Stomach (tissue), 8 donors: ENCODE measurements at regions not wholly inside any gene's neighbourhood (a gene's known extent, or its start where the extent isn't known, plus 50 kb on each side); places are given as distances from the start of the nearest gene placed in this dataset.

ENCODE experiments used
- DNase-seq, 2 donors: peaks; one replicate each; pipeline versions ENCODE4 v3.0.0 to v3.0.0-alpha.2; 2013 to 2019
- H3K27ac ChIP-seq, 5 donors: fragments of 200-600 bp in 4 of 5; sonication (generic) in 4 of 5; one replicate each; pipeline ENCODE4 v1.5.1; 2013 to 2019; ENCODE audit warnings: mild to moderate bottlenecking in 1 of 5, moderate library complexity in 1 of 5
- H3K27me3 ChIP-seq, 3 donors: fragments of 200-600 bp; sonication (generic); one replicate each; pipeline ENCODE4 v1.5.1; 2017 to 2019; ENCODE audit warnings: mixed run types in 1 of 3
- H3K36me3 ChIP-seq, 4 donors: fragments of 200-600 bp; sonication (generic); 1 replicate in 3 of 4; 2 replicates in 1 of 4; pipeline ENCODE4 v1.5.1; 2016 to 2019
- H3K4me1 ChIP-seq, 4 donors: fragments of 200-600 bp; sonication (generic); one replicate each; pipeline ENCODE4 v1.5.1; 2016 to 2019
- H3K4me3 ChIP-seq, 4 donors: fragments of 200-600 bp; sonication (generic) in 3 of 4; one replicate each; pipeline ENCODE4 v1.5.1; 2016 to 2019; ENCODE audit warnings: mild to moderate bottlenecking in 1 of 4
- H3K9me3 ChIP-seq, 4 donors: fragments of 200-600 bp; sonication (generic); one replicate each; pipeline ENCODE4 v1.5.1; 2016 to 2019
- EP300 ChIP-seq: sonication (generic); formaldehyde crosslinking; IDR thresholded peaks from one replicate; pipeline ENCODE4 v1.6.1; 2017; ENCODE audit warnings: antibody characterized with exemption
- POLR2A ChIP-seq, 4 donors: fragments of 450-650 bp; IDR thresholded peaks; one replicate each; pipeline ENCODE4 v1.6.1; 2016; ENCODE audit warnings: antibody characterized with exemption in 4 of 4, control low read depth in 2 of 4, mild to moderate bottlenecking in 1 of 4, moderate library complexity in 1 of 4
- POLR2AphosphoS5 ChIP-seq, 3 donors: sonication (generic); formaldehyde crosslinking; IDR thresholded peaks; one replicate each; pipeline ENCODE4 v1.6.1; 2016; ENCODE audit warnings: antibody characterized with exemption in 3 of 3
- WGBS, 5 donors: extraction: QIAGEN DNeasy Blood & Tissue Kit in 3 of 5; methylation state at CpG; one replicate each; pipeline versions ENCODE4 v1.1.5 to v1.1.7; 2013 to 2018; 5-methylcytosine and 5-hydroxymethylcytosine counted together
- intact Hi-C: fragments of 100-400 bp; cut with DNase I; formaldehyde crosslinking; loops from one replicate; pipeline ENCODE4 v1.15.1; 2023; ENCODE audit warnings: low total_unique reads
- TF ChIP-seq, protein P1 (sequence below), 7 experiments: fragments of 450-650 bp in 4 of 7; fragments of 200-600 bp in 3 of 7; sonication (generic) in 3 of 7; IDR thresholded peaks; one replicate each; pipeline ENCODE4 v1.5.1; 2016 to 2019; ENCODE audit warnings: antibody characterized with exemption in 7 of 7, control low read depth in 2 of 7, mild to moderate bottlenecking in 1 of 7
- donor health status: healthy with polysubstance abuse.
- donor health status: Bipolar disorder and iron deficiency.
- donor health status: healthy.

DNA sequence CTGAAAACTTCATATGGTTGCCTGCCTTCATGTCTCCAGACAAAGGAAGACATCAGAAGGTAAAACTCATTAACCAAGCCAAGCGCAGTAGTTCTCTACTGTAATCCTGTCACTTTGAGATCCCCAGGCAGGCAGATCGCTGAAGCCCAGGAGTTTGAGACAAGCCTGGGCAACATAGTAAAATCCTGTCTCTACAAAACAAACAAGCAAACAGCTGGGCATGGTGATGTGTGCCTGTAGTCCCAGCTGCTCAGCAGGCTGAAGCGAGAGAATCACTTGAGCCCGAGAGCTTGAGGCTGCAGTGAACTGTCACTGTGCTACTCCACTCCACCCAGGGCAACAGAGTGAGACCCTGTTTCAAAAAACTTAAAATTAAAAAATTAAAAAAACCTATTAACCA lies 467.4 kb upstream of the SORCS1 start:
- no peak for DNase-seq
- Histone ChIP-seq H3K27me3 (no peaks in the 10 kb centered on the region), H3K4me1 (no peaks in the 10 kb centered on the region), H3K27ac (no peak overlapping the region), H3K9me3 (no peaks in the 10 kb centered on the region), H3K36me3 (no peaks in the 10 kb centered on the region), H3K4me3 (no peak overlapping the region)
- 59 to 73% (median 63%) methylated on average over 4 of the region's 4 CpGs for WGBS, 5 donors
- TF ChIP-seq POLR2A (IDR thresholded peaks at IDR 0.05) = no peak
- TF ChIP-seq POLR2AphosphoS5 (IDR thresholded peaks at IDR 0.05) = no peak
- TF ChIP-seq, protein P1, sequence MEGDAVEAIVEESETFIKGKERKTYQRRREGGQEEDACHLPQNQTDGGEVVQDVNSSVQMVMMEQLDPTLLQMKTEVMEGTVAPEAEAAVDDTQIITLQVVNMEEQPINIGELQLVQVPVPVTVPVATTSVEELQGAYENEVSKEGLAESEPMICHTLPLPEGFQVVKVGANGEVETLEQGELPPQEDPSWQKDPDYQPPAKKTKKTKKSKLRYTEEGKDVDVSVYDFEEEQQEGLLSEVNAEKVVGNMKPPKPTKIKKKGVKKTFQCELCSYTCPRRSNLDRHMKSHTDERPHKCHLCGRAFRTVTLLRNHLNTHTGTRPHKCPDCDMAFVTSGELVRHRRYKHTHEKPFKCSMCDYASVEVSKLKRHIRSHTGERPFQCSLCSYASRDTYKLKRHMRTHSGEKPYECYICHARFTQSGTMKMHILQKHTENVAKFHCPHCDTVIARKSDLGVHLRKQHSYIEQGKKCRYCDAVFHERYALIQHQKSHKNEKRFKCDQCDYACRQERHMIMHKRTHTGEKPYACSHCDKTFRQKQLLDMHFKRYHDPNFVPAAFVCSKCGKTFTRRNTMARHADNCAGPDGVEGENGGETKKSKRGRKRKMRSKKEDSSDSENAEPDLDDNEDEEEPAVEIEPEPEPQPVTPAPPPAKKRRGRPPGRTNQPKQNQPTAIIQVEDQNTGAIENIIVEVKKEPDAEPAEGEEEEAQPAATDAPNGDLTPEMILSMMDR (IDR thresholded peaks at IDR 0.05) = no peak
- TF ChIP-seq EP300 = no peak
- intact Hi-C loops = no loop called here

GRCh38 chr10:107626862-107627261 lies 462.4 kb upstream of the SORCS1 start:
- H3K27ac ChIP-seq = no peak overlapping the region
- no peaks in the 10 kb centered on the region for H3K27me3 ChIP-seq
- no peaks in the 10 kb centered on the region for H3K9me3 ChIP-seq
- WGBS, 5 donors = 78 to 89% (median 84%) methylated on average over 3 of the region's 3 CpGs
- H3K4me1 ChIP-seq = no peaks in the 10 kb centered on the region
- no peaks in the 10 kb centered on the region for H3K36me3 ChIP-seq
- DNase-seq = no peak
- intact Hi-C loops = no loop called here
- TF ChIP-seq POLR2AphosphoS5 (IDR thresholded peaks at IDR 0.05) (no peak), EP300 (no peak), POLR2A (IDR thresholded peaks at IDR 0.05) (no peak)
- TF ChIP-seq, protein P1 (IDR thresholded peaks at IDR 0.05) = no peak
- H3K4me3 ChIP-seq = no peak overlapping the region

GRCh38 chr10:107623292-107623691 lies 458.8 kb upstream of the SORCS1 start:
- TF ChIP-seq EP300 (no peak), POLR2A (IDR thresholded peaks at IDR 0.05) (no peak), POLR2AphosphoS5 (IDR thresholded peaks at IDR 0.05) (no peak)
- TF ChIP-seq, protein P1 (IDR thresholded peaks at IDR 0.05) = no peak
- no peaks in the 10 kb centered on the region for H3K4me1 ChIP-seq
- H3K9me3 ChIP-seq = no peaks in the 10 kb centered on the region
- intact Hi-C loops = no loop called here
- no peak overlapping the region for H3K4me3 ChIP-seq
- no peak overlapping the region for H3K27ac ChIP-seq
- WGBS, 5 donors = 70 to 87% (median 79%) methylated on average over 3 of the region's 3 CpGs
- no peak for DNase-seq
- no peaks in the 10 kb centered on the region for H3K36me3 ChIP-seq
- no peaks in the 10 kb centered on the region for H3K27me3 ChIP-seq

GRCh38 chr10:107619139-107619538 lies 454.6 kb upstream of the SORCS1 start:
- H3K27me3 ChIP-seq = no peaks in the 10 kb centered on the region
- intact Hi-C loops = no loop called here
- DNase-seq = no peak
- 87 to 100% (median 90%) methylated on average over 1 of the region's 1 CpG for WGBS, 5 donors
- no peaks in the 10 kb centered on the region for H3K9me3 ChIP-seq
- no peaks in the 10 kb centered on the region for H3K4me1 ChIP-seq
- no peaks in the 10 kb centered on the region for H3K36me3 ChIP-seq
- TF ChIP-seq POLR2AphosphoS5 (IDR thresholded peaks at IDR 0.05) = no peak
- no peak for TF ChIP-seq POLR2A (IDR thresholded peaks at IDR 0.05)
- TF ChIP-seq, protein P1 (IDR thresholded peaks at IDR 0.05) = no peak
- no peak for TF ChIP-seq EP300
- no peak overlapping the region for H3K27ac ChIP-seq
- H3K4me3 ChIP-seq = no peak overlapping the region
